ENCODE measurements at regions not wholly inside any gene's neighbourhood (a gene's known extent, or its start where the extent isn't known, plus 50 kb on each side); places are given as distances from the start of the nearest gene placed in this dataset.

GRCh38 chr13:64099994-64100393 is 2684.3 kb upstream of the PCDH20 start:
- TF ChIP-seq CTCF (IDR thresholded peaks at IDR 0.05): no peak
- no peak for DNase-seq
- no peaks in the 10 kb centered on the region for H3K9me3 Mint-ChIP-seq
- no peaks in the 10 kb centered on the region for H3K36me3 Mint-ChIP-seq (ENCODE audit: low read depth)
- H3K4me3 Mint-ChIP-seq: no peak overlapping the region
- no peaks in the 10 kb centered on the region; the same call in 1 of the 2 replicates for H3K27me3 Mint-ChIP-seq (ENCODE audit: insufficient read depth)
- no peak overlapping the region for H3K27ac Mint-ChIP-seq
- H3K4me1 Mint-ChIP-seq (ENCODE audit: low read depth): no peaks in the 10 kb centered on the region

GRCh38 chr13:64090311-64090710 is 2674.7 kb upstream of the PCDH20 start:
- Mint-ChIP-seq H3K4me1 (ENCODE audit: low read depth) (no peaks in the 10 kb centered on the region), H3K9me3 (no peaks in the 10 kb centered on the region), H3K27ac (no peak overlapping the region), H3K4me3 (no peak overlapping the region), H3K27me3 (ENCODE audit: insufficient read depth) (no peaks in the 10 kb centered on the region), H3K36me3 (ENCODE audit: low read depth) (no peaks in the 10 kb centered on the region)
- no peak for TF ChIP-seq CTCF (IDR thresholded peaks at IDR 0.05)
- no peak for DNase-seq

GRCh38 chr13:64088491-64088890 is 2672.8 kb upstream of the PCDH20 start:
- Mint-ChIP-seq H3K27ac (no peak overlapping the region), H3K27me3 (ENCODE audit: insufficient read depth) (no peaks in the 10 kb centered on the region), H3K36me3 (ENCODE audit: low read depth) (no peaks in the 10 kb centered on the region), H3K4me1 (ENCODE audit: low read depth) (no peaks in the 10 kb centered on the region), H3K9me3 (no peaks in the 10 kb centered on the region), H3K4me3 (no peak overlapping the region)
- DNase-seq: no peak
- no peak for TF ChIP-seq CTCF (IDR thresholded peaks at IDR 0.05)

- no peak for DNase-seq
- Mint-ChIP-seq H3K4me3 (no peak overlapping the region), H3K4me1 (ENCODE audit: low read depth) (no peaks in the 10 kb centered on the region), H3K27me3 (ENCODE audit: insufficient read depth) (no peaks in the 10 kb centered on the region), H3K27ac (no peak overlapping the region), H3K9me3 (no peaks in the 10 kb centered on the region), H3K36me3 (ENCODE audit: low read depth) (no peaks in the 10 kb centered on the region)
- TF ChIP-seq CTCF (IDR thresholded peaks at IDR 0.05): no peak
Measured at GRCh38 chr13:64087624-64088023, 2672.0 kb upstream of the PCDH20 start.

- Mint-ChIP-seq H3K4me1 (ENCODE audit: low read depth) (no peaks in the 10 kb centered on the region), H3K27me3 (ENCODE audit: insufficient read depth) (no peaks in the 10 kb centered on the region), H3K27ac (no peak overlapping the region), H3K9me3 (no peaks in the 10 kb centered on the region), H3K36me3 (ENCODE audit: low read depth) (no peaks in the 10 kb centered on the region), H3K4me3 (no peak overlapping the region)
- no peak for TF ChIP-seq CTCF (IDR thresholded peaks at IDR 0.05)
- DNase-seq: no peak
Measured at GRCh38 chr13:64083811-64084210, 2668.2 kb upstream of the PCDH20 start.

- TF ChIP-seq CTCF (IDR thresholded peaks at IDR 0.05): no peak
- no peaks in the 10 kb centered on the region for H3K4me1 Mint-ChIP-seq (ENCODE audit: low read depth)
- H3K36me3 Mint-ChIP-seq (ENCODE audit: low read depth): no peaks in the 10 kb centered on the region
- H3K27ac Mint-ChIP-seq: no peak overlapping the region
- no peaks in the 10 kb centered on the region for H3K27me3 Mint-ChIP-seq (ENCODE audit: insufficient read depth)
- no peak overlapping the region for H3K4me3 Mint-ChIP-seq
- no peaks in the 10 kb centered on the region for H3K9me3 Mint-ChIP-seq
- DNase-seq: no peak
Measured at GRCh38 chr13:64083396-64083795, 2667.7 kb upstream of the PCDH20 start.
